ENCODE measurements at regions not wholly inside any gene's neighbourhood (a gene's known extent, or its start where the extent isn't known, plus 50 kb on each side); places are given as distances from the start of the nearest gene placed in this dataset.
"Not testable (repeated sequence)": the region's sequence is repeated elsewhere in the genome, so short reads cannot be mapped to it uniquely, and the experiment has no call there.

DNA sequence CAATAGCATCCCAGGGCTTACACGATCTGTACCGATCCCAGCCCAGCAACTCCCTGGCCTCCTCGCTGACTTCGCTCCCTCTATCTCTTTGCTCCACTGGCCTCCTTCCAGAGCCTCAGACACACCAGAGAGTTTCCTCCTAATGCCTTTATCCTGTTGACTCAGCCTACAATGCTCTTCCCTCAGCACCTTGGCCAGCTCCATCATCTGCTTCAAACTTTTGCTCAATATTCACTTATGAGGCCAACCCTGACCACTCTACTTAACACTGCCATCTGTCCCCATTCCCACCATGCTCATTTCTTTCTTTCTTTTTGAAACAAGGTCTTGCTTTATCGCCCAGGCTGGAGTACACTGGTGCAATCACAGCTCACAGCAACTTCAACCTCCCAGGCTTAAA is 180.9 kb downstream of the CEP170 start:
- DNase-seq = not testable (repeated sequence)

DNA sequence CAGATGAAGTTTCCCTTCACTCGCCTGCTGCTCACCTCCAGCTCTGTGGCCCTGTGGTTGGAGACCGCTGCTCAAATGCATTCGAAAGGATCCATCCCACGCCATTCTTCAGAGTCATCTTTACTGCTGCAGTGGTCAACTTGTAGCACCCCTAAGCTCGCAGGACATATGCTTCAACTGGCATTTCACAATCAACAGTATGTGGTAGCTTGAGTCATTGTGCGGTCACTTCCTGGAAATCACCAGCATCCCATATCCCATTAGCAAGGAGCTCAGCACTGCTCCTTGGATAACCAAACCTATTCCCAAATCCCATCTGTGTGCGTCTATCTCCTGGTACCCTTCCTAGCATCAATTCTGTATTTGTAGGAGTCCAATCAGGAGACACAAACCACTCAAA is 188.0 kb downstream of the CEP170 start:
- DNase-seq = not testable (repeated sequence)

DNA sequence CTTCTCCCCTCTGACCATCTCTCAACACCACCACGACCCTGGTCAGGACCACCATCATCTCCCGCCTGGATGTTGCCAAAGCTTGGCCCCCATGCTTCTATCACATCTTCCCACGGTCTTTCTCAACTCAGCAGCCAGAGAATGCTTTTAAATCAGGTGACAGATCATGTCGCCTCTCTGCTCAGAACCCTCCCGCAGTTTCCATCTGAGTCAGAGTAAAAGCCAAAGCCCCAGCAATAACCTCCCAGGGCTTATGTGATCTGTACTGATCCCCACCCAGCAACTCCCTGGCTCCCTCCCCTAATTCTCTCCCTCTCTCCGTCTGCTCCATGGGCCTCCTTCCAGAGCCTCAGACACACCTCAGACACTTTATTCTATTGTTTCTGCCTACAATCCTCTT is 193.1 kb downstream of the CEP170 start:
- not testable (repeated sequence) for DNase-seq

DNA sequence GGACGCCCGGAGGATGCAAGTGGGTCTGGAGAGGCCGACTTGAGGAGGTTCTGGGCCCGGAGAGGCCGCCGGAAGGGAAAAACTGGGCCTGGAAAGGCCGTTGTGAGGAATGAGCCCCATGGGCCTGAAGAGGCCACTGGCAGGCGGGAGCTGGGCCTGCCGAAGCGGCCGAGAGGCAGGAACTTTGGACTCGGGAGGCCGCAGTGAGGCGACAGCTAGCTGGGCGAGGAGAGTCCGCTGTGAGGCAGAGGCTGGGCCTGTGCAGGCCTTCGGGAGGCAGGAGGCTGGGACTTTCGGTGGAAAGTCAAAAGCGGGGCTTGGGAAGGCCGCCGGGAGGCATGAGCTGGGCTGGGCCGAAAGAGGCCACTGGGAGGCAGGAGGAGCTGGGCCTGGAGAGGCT is 199.6 kb downstream of the CEP170 start:
- DNase-seq = not testable (repeated sequence)

DNA sequence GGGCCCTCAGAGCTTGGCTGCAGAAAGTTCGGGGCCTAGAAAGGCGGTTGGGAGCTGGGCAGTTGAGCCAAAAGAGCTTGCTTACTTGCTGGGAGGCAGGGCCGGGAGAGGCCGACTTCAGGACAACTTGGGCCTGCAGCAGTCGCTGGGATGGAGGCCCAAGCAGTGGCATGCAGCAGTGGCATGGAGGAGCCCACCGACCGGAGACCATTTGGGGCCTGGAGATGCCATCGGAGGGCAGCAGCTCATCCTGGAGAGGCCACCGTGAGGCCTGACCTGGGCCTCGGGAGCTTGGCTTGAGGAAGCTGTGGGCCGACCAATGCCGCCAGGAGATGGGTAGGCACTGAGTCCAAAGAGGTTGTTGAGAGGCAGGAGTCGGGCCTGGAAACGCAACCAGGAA is 200.0 kb downstream of the CEP170 start:
- not testable (repeated sequence) for DNase-seq

DNA sequence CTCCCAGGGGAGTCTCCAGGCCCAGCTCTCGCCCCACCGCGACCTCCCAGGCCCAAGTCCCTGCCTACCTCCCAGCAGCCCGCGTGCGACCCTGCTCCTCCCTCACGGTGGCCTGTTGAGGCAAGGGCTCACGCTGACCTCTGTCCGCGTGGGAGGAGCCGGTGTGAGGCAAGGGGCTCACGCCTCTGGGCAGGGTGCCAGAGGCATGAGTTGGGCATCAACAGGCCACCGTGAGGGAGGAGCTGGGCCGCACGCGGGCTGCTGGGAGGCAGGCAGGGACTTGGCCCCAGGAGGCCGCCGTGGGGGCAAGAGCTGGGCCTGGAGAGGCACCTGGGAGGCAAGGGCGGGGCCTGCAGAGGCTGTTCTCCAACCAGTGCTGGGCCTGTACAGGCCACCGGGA is 200.4 kb downstream of the CEP170 start:
- not testable (repeated sequence) for DNase-seq

DNA sequence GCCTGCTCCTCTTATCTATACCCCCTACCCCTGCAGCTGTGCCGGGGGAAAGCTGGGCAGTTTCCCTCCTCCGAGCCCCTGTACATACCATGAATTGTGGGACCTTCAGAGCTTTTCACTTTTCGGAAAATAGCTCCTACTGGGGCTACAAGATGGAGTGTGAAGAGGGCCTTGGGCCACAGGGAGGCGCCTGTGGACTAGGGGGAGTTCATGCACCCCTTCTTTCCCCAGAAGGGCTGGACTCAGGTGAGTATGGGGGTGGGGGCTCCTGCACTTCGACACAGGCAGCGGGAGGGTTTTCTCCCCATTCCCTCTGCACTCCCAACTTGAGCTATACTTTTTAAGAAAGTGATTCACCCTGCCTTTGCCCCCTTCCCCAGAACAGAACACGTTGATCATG is 202.0 kb downstream of the CEP170 start:
- not testable (repeated sequence) for DNase-seq

DNA sequence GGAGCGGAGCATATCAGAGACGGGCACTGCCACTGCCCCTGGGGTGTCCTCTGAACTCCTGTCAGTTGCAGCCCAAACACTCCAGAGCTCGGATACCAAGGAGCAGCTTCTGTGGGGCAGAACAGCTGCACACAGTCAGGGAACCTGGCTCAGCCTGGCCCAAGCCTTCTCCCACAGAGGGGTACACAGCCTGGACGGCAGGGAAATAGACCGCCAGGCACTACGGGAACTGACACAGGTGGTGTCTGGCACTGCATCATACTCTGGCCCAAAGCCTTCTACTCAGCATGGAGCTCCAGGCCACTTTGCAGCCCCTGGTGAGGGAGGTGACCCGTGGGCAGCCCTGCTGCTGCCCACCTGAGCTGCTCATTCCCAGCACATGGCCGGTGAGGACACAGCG is 204.5 kb downstream of the CEP170 start:
- DNase-seq = not testable (repeated sequence)

DNA sequence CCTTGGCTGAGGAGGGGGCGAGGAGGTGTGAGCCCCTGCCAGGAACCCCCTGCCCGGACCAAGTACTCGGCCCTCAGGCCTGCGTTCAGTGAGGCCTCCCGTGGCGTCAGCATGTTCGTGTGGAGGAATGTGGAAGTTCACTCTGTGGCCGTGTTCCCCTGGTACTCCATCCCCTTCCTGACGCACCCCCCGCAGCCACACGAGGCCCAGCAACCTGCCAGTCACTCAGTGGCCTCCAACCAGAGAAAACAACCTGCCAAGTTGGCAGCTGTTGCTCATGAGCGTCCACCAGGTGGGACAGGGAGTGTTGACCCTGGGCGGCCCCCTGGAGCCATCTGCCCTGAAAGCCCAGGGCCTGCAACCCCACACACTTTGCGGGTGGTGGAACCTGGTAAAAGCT is 205.4 kb downstream of the CEP170 start:
- DNase-seq = not testable (repeated sequence)

DNA sequence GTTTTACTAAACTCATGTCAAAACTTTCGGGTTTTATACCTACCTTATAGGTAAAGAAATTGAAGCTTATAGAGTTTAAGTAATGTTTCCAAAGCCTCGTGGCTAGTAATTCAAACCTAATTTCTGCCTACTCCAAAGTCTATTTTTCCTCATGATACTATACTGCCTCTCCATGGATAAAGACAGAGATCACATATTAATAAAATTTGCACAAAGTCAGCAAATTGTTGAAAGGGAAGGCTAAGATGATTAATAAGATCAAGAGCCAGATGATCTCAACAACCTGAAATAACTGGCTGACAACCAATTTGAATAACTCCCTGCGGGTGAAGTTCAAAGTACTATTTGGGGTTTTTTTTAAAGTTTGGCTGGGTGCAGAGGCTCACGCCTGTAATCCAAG is 233.7 kb downstream of the CEP170 start:
- not testable (repeated sequence) for DNase-seq

DNA sequence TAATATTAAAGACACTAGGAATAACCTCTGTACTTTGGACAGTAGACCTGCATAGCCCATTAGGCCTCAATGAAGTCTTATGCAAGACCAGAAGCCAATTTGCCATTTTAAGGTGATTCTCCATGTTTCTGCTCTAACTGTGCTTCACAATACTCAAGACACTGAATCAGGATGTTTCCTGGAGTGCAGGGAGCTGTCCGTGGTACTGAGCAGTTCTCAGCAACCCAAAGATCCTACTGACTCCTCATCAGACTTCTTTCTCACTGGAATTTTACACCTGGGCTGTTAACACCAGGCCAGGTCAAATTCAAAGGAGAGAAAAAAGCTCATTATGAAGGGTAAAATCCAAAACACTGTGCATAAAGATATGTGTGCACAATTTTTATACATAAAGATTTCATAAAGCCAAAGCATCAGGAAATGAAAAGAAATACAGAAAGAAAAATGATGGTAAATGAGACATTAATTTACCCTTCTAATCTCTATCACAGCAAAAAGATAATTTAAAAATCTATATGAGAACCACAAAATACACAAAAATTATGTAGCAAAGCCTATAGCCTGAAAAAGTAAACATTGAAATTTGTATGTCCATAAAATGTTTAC is 235.9 kb downstream of the CEP170 start:
- not testable (repeated sequence) for DNase-seq

DNA sequence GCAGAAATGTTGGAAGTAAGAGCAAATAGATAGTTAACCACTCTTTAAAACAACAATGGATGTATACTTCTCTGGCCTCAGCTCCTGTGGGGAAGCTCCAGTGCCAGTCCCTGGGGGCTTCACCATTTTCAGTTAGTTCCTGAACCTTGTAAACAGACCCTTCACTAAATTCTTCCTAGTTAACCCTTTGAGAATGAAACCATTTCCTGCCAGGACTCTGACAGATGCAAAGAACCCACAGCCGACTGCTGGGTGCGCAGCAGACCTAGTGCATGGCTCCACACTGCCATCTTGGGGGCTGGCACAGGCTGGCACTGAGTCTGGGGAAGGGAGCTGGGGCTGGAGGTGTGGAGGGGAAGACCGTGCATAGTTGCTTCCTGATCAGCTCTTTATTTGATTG is 244.4 kb downstream of the CEP170 start:
- not testable (repeated sequence) for DNase-seq

DNA sequence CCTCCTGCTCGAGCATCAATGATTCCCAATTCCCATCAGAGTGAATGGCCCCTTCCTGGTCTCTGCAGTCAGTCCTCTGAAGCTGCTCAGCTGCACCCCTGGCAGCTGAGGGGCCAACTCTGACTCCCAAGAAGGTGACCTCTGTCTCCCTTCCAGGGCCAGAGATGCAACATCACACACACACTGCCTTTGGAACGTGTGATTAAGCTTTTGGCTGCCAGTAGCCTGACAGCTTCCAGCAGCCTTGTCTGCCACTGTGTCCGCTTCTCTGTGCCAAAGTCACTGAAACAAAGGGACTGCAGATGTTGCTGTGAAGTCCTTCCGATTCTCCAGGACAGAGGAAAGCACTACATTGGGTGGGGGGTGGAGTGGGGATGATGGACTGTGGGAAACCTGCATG is 254.1 kb downstream of the CEP170 start:
- DNase-seq = not testable (repeated sequence)

DNA sequence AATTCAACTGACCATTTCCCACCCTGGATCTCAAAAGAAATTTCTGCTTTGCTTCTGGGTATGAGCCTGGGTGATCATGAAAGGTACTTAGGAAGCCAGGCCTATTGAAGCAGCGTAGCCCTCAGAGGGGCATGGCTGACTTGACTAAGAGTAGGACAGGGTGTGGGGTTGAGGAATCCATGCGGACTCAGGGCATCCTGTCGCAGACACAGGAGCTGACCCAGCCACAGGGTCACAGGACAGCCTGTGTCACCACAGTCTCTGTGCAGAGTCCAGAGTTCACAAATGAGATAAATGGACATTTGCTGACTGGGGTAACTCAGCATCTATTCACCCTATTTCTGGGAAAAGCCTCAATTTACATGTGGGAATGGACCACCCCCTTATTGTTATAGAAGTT is 262.3 kb downstream of the CEP170 start:
- not testable (repeated sequence) for DNase-seq

DNA sequence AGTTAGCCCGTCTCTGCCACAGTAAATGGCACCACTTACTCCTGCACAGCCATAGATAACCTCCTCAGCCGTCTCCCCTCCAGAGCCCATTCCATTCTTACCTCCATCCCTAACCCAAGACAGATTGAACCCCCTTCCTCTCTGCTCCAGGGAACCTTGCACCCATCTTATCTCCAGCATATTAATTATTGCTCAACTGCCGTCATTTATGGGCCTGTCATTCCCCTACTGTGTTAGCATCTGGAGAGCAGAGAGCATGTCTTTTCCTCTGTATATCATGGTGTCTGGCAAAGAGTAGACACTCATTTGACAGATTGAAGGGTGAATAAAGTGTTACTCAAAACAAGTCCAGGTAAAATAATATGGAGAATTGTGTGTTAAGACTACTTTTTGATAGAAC is 270.0 kb downstream of the CEP170 start:
- DNase-seq = not testable (repeated sequence)

DNA sequence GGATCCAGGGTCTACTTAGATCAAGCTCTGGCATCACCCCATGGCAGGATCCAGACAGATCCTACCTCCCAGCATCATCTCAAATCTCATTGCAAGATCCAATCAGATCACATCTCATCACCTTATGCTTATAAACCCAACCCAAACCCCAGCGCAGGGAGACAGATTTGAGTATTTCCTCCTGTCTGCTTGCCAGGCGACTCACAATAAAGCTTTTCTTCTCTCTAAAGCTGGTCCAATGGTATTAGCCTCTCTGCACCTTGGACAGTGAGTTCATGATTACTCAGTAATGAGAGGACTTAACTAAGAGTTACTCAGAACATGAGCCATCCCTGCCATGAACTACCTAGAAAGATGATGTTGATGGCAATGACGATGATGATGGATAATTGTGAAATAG is 281.7 kb downstream of the CEP170 start:
- DNase-seq = not testable (repeated sequence)

DNA sequence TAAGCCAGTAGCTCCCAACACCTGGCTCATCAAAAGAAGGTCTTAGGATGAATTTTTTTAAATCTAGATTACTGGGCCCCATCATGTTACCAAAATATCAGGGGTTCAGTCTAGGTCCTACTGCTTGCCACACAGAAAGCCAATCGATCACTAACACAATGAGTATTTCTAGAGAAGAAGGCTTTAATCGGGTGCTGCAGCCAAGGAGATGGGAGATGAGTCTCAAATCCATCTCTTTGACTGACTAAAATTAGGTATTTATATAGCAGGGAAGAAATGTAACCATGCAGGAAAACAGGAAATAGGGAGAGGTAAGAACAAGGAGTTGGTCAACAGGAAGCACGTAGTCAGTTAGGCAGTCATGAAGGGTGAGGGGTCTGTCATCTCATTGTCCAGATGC is 288.2 kb downstream of the CEP170 start:
- DNase-seq = no peak

DNA sequence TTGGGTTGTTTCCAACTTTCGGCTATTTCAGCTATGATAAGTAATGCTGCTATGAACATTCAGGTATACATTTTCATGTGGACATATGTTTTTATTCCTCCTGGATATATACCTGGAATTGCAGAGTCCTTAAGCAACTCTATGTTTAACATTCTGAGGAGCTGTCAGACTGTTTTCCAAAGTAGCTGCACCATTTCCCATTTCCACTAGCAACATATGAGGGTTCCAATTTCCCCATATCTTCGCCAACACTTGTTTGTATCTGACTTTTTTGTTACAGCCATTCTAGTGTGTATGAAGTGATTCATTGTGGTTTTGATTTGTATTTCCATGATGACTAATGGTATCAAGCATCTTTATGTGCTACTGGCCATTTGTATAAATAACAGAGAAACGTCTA is 295.7 kb downstream of the CEP170 start:
- not testable (repeated sequence) for DNase-seq

DNA sequence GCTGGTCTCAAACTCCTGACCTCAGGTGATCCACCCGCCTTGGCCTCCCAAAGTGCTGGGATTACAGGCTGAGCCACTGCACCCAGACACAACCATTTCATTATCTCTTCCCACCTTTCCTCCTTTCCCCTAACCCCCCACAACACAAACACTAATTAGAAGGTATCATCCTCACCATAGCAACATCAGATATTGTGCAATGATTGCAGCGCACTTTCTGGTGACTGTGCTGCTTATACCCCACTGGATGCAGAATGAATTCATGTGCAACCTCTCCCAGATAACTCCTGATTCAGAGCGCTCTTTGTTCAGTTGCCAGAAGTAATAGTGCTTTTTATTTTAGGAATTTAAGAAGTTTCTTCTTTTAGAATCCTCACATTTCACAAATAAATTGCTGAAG is 300.1 kb downstream of the CEP170 start:
- DNase-seq = not testable (repeated sequence)

DNA sequence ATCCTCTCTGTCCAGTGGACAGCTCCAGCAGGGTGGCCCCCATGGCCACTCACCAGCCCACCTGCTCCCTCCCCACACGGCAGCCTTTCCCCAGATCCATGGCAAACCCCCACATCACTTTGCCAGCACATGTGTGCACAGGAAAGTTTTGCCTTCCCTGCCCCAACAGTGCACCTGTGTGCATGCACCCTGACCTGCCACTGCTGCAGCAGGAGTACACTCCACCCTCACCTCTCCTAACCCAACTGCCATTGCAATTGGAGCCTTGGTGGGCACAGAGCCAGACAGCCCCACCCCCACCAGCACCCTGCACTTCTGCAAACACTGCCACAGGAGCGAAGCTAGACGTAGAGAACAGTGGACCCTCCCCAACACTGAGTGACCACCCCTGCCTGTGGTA is 308.9 kb downstream of the CEP170 start:
- DNase-seq = no peak

DNA sequence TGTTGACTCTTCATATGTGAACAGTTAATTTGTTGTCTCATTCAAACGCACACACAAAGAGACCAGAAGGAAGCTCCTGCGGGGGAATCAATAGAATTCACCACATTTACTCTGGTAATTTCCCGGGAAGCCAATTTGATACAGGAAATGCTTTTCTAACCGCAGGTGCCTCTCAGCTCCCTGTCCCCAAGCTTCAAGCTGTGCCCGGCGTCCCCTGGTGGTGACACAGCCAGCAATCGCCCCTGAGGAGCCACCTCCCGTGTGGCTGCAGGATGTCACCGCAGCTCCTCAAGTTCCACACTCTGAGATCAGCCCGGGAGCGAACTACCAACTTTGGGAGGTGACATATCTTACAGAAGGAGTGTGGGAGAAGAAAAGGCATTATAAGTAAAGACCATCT is 318.4 kb downstream of the CEP170 start:
- DNase-seq = not testable (repeated sequence)

DNA sequence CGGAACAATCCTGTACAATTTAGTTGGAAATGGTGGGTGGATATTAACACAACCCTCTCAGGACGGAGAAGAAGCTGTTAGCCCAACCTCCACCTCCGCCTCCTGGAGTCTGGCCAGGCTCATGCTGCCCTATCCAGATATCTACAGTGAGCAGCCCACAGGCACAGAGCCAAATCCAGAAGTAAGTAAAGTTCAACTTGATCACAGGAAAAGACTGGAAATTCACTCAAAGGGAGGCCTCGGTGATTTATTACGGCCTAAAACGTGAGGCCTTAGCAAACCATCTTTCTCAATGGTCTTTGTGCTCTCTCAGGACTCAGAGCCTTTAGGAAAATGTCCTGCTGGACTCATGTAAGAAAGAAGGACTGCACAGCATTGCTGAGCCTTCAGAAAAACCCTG is 330.4 kb downstream of the CEP170 start:
- DNase-seq = not testable (repeated sequence)

DNA sequence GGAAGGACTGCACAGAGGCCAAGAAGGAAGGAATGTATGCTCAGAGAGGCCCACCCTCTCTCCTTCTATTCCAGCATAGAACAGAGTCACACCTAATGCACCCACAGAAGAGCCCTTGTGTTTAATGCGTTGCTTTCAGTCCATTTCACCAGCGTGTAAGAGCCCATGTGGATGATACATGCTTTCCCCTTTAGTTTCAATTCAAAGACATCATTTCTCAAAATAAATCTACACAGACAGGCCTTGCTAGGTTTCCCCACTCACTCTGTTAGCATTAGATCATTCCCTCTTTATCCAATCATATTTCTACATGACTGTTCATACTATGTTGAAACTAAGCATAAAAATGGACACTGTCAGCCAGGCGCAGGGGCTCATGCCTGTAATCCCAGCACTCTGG is 331.5 kb downstream of the CEP170 start:
- not testable (repeated sequence) for DNase-seq

DNA sequence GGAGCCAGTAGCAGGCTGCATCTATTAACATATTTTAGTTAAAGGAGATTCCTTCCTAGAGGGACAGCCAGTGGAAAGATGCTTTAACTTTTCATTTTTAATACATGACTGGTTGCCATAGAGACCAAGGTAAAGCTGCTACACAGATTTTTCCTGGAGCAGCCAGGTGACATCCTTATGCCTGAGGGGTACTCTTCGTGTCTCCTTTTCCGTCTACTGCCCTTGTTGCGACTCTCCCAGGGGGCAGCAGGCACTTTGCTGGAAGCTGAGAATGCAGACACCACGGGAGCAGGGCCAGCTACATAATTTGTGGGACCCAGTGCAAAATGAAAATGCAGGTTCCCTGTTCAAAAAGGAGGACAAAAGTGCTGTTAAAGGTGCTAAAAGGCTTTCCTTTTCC is 340.4 kb downstream of the CEP170 start:
- DNase-seq = not testable (repeated sequence)

DNA sequence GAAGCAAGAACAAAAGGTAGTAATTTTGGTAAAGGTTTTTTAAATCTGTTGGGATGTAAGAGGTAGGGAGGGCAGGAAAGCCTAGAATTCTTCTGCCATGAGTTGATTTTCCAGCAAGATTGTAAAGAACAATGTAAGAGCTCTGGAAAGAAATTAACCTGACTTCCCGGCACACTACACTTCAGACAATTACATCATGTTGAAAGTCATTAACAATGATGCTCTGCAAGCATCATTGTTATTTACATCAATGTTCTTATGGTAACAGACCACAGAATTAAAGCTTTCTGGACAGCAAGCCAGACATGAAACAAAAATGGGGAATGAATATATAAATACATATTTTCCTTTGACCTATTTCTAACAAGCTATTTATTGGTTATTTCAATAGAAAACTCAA is 342.2 kb downstream of the CEP170 start:
- not testable (repeated sequence) for DNase-seq

Measured in hippocampal formation (tissue), 2 donors.